GM12891 (cell line): ENCODE measurements at regions not wholly inside any gene's neighbourhood (a gene's known extent, or its start where the extent isn't known, plus 50 kb on each side); places are given as distances from the start of the nearest gene placed in this dataset.
"Not testable (repeated sequence)": the region's sequence is repeated elsewhere in the genome, so short reads cannot be mapped to it uniquely, and the experiment has no call there.

ENCODE experiments used
- DNase-seq: peaks from one replicate; pipeline ENCODE4 v3.0.0; 2011; ENCODE audit warnings: low spot score; ENCODE audit not compliant: insufficient read length
- FAIRE-seq: peaks from 2 replicates; lab custom pipeline; 2011; peaks lifted over from hg19 to GRCh38; lab: Jason Lieb, UNC
- PAX5 ChIP-seq: IDR thresholded peaks from 2 replicates; pipeline ENCODE4 v1.6.1; 2011; ENCODE audit warnings: low read length, moderate library complexity, mild to moderate bottlenecking; ENCODE audit not compliant: insufficient read depth, severe bottlenecking
- POLR2A ChIP-seq: IDR thresholded peaks from 2 replicates; pipeline ENCODE4 v1.6.1; 2011; ENCODE audit warnings: low read depth, low read length, control low read depth
- POLR2AphosphoS5 ChIP-seq: IDR thresholded peaks from 2 replicates; pipeline ENCODE4 v1.6.1; 2011; ENCODE audit warnings: low read depth, low read length, control low read depth
- POU2F2 ChIP-seq: IDR thresholded peaks from 2 replicates; pipeline ENCODE4 v1.6.1; 2011; ENCODE audit warnings: low read depth, mild to moderate bottlenecking, control low read depth, low read length, moderate library complexity
- SPI1 ChIP-seq: IDR thresholded peaks from 2 replicates; pipeline ENCODE4 v1.6.1; 2011; ENCODE audit warnings: low read depth, low read length, control low read depth
- TAF1 ChIP-seq: IDR thresholded peaks from 2 replicates; pipeline ENCODE4 v1.6.1; 2011; ENCODE audit warnings: low read depth, low read length, control low read depth

GRCh38 chr3:153555919-153556318 is 393.9 kb downstream of the RAP2B start:
- FAIRE-seq (no peak), DNase-seq (no peak)
- TF ChIP-seq POU2F2 (no peak), POLR2A (no peak), SPI1 (no peak), TAF1 (no peak), PAX5 (no peak), POLR2AphosphoS5 (no peak)

- not testable (repeated sequence) for FAIRE-seq, DNase-seq
These were observed 397.3 kb downstream of the RAP2B start for GRCh38 chr3:153559366-153559765.

- no peak for DNase-seq
- TF ChIP-seq POLR2AphosphoS5 (no peak), POU2F2 (no peak), PAX5 (no peak), TAF1 (no peak), POLR2A (no peak), SPI1 (no peak)
- FAIRE-seq: no peak
These were observed 405.0 kb downstream of the RAP2B start for GRCh38 chr3:153567011-153567410.

GRCh38 chr3:153567556-153567955 is 405.5 kb downstream of the RAP2B start:
- FAIRE-seq (no peak), DNase-seq (no peak)
- TF ChIP-seq TAF1 (no peak), SPI1 (no peak), POLR2AphosphoS5 (no peak), PAX5 (no peak), POLR2A (no peak), POU2F2 (no peak)

GRCh38 chr3:153570481-153570880 is 408.5 kb downstream of the RAP2B start:
- DNase-seq, FAIRE-seq: not testable (repeated sequence)

GRCh38 chr3:153572165-153572564 is 410.1 kb downstream of the RAP2B start:
- TF ChIP-seq POU2F2 (no peak), PAX5 (no peak), POLR2A (no peak), SPI1 (no peak), POLR2AphosphoS5 (no peak), TAF1 (no peak)
- no peak for DNase-seq
- FAIRE-seq: no peak

GRCh38 chr3:153572654-153573053 is 410.6 kb downstream of the RAP2B start:
- DNase-seq: no peak
- TF ChIP-seq POLR2A (no peak), SPI1 (no peak), POLR2AphosphoS5 (no peak), POU2F2 (no peak), TAF1 (no peak), PAX5 (no peak)
- FAIRE-seq: no peak

GRCh38 chr3:153573481-153573880 is 411.5 kb downstream of the RAP2B start:
- TF ChIP-seq SPI1 (no peak), PAX5 (no peak)
- DNase-seq (no peak), FAIRE-seq (no peak)

- TF ChIP-seq POLR2AphosphoS5 (no peak), TAF1 (no peak), POLR2A (no peak), PAX5 (no peak), POU2F2 (no peak), SPI1 (no peak)
- DNase-seq (no peak), FAIRE-seq (no peak)
These were observed 412.4 kb downstream of the RAP2B start for GRCh38 chr3:153574445-153574844.

GRCh38 chr3:153577059-153577736 is 415.2 kb downstream of the RAP2B start:
- no peak for DNase-seq
- TF ChIP-seq SPI1 (no peak), POLR2AphosphoS5 (no peak), POU2F2 (no peak), TAF1 (no peak), POLR2A (no peak), PAX5 (no peak)
- FAIRE-seq: no peak

- DNase-seq (no peak), FAIRE-seq (no peak)
- TF ChIP-seq SPI1 (no peak), TAF1 (no peak), PAX5 (no peak), POU2F2 (no peak), POLR2A (no peak), POLR2AphosphoS5 (no peak)
These were observed 416.0 kb downstream of the RAP2B start for GRCh38 chr3:153578046-153578445.
